ENCODE measurements at regions not wholly inside any gene's neighbourhood (a gene's known extent, or its start where the extent isn't known, plus 50 kb on each side); places are given as distances from the start of the nearest gene placed in this dataset.

DNA sequence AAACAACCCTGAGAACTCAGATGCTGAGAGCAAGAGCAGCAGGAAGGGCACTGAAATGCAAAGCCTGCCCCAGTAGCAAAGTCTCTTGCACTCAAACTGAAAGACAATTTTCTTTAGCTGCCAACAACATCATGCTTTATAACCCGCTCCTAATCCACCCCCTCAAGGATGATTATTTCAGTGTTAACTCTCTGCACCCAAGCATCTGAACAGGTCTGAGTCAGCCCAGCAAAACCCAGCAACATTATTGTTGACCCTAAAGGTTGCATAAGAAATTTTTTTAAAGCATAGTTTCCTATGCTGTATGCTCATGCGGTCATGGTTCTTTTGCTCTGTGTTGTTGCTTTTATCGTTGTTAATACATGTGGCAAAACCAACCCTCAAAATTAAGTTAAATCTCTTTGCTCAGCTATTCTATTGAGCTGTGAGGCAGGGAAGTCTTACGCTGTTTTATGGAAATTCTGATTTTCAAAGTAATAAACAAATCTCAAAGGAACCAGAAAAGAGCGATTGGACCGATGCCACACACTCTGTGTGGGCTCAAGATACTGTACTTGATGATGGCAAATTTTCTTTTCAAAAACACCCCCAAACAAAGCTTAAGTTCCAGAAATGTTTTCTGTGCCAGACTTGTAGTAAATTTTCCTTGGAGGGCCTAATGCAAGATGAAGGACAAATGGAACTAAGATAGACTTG is 440.6 kb upstream of the MPDZ start:
- FAIRE-seq (no peak), DNase-seq (no peak)
- Histone ChIP-seq H3K9me3 (ENCODE audit: control insufficient read depth in 2 of 2, insufficient read depth in 1 of 2, low read depth in 1 of 2, low read length in 1 of 2) (no peaks in the 10 kb centered on the region), H3K4me3 (ENCODE audit: low read depth in 1 of 3, low read length in 3 of 3) (no peak overlapping the region), H3K4me1 (ENCODE audit: control insufficient read depth in 3 of 3, insufficient read depth in 2 of 3, low read depth in 1 of 3, low read length in 2 of 3) (no peaks in the 10 kb centered on the region), H3K36me3 (ENCODE audit: control insufficient read depth in 3 of 3, insufficient read depth in 2 of 3, low read depth in 1 of 3, low read length in 3 of 3) (no peaks in the 10 kb centered on the region), H3K27ac (ENCODE audit: low read depth in 1 of 3, low read length in 2 of 3) (no peak overlapping the region), H3K27me3 (ENCODE audit: control insufficient read depth in 3 of 3, insufficient read depth in 3 of 3, low read length in 3 of 3) (no peaks in the 10 kb centered on the region)
- 69 to 82% (median 74%) methylated on average over 6 of the region's 6 CpGs for WGBS, 3 donors

DNA sequence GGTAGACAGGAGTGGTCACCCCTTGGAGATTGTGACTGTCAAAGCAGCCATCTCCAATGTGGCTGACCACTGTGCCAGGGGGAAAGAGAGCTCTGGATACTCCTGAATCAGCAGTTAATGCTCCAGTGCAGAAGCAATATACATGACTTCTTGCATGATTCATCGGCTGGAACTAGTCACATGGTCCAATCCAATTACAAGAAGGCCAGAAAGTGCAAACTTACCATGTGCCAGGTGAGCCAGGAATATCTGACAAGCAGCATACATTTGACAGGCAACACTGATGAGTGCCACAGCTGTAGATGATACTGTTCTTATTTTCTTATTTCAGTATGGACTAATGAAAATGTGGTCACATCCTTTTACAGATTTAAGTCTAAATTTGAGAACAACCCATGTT is 440.0 kb upstream of the MPDZ start:
- H3K9me3 ChIP-seq (ENCODE audit: control insufficient read depth in 2 of 2, insufficient read depth in 1 of 2, low read depth in 1 of 2, low read length in 1 of 2): no peaks in the 10 kb centered on the region
- H3K36me3 ChIP-seq (ENCODE audit: control insufficient read depth in 3 of 3, insufficient read depth in 2 of 3, low read depth in 1 of 3, low read length in 3 of 3): no peaks in the 10 kb centered on the region
- H3K27ac ChIP-seq (ENCODE audit: low read depth in 1 of 3, low read length in 2 of 3): no peak overlapping the region
- H3K4me1 ChIP-seq (ENCODE audit: control insufficient read depth in 3 of 3, insufficient read depth in 2 of 3, low read depth in 1 of 3, low read length in 2 of 3): no peaks in the 10 kb centered on the region
- no peaks in the 10 kb centered on the region for H3K27me3 ChIP-seq (ENCODE audit: control insufficient read depth in 3 of 3, insufficient read depth in 3 of 3, low read length in 3 of 3)
- WGBS, 3 donors: 33 to 58% (median 42%) methylated on average over 1 of the region's 1 CpG
- DNase-seq: no peak
- no peak overlapping the region for H3K4me3 ChIP-seq (ENCODE audit: low read depth in 1 of 3, low read length in 3 of 3)
- FAIRE-seq: no peak

DNA sequence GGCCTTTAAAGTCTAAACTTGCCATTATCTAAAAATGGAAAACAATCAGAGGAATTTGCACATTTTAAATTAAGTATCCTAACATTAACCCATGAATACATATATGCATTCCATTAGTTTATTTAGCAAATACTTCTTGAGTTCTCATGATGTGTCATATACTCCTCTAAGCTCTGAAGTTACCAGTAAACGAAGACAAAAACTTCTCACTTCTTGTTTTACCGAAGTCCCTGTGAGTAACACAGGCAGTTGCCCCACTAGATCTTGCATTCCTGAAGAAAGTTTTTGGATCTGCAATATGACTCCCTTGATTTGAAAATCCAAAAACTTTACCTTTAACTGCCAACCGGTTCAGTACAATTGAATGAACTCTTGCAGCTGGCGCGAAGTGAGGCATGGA is 439.0 kb upstream of the MPDZ start:
- Histone ChIP-seq H3K27me3 (ENCODE audit: control insufficient read depth in 3 of 3, insufficient read depth in 3 of 3, low read length in 3 of 3) (no peaks in the 10 kb centered on the region), H3K36me3 (ENCODE audit: control insufficient read depth in 3 of 3, insufficient read depth in 2 of 3, low read depth in 1 of 3, low read length in 3 of 3) (no peaks in the 10 kb centered on the region), H3K4me1 (ENCODE audit: control insufficient read depth in 3 of 3, insufficient read depth in 2 of 3, low read depth in 1 of 3, low read length in 2 of 3) (no peaks in the 10 kb centered on the region), H3K9me3 (ENCODE audit: control insufficient read depth in 2 of 2, insufficient read depth in 1 of 2, low read depth in 1 of 2, low read length in 1 of 2) (no peaks in the 10 kb centered on the region), H3K4me3 (ENCODE audit: low read depth in 1 of 3, low read length in 3 of 3) (no peak overlapping the region), H3K27ac (ENCODE audit: low read depth in 1 of 3, low read length in 2 of 3) (no peak overlapping the region)
- no peak for DNase-seq
- 91 to 95% (median 91%) methylated on average over 5 of the region's 5 CpGs for WGBS, 3 donors
- no peak for FAIRE-seq

DNA sequence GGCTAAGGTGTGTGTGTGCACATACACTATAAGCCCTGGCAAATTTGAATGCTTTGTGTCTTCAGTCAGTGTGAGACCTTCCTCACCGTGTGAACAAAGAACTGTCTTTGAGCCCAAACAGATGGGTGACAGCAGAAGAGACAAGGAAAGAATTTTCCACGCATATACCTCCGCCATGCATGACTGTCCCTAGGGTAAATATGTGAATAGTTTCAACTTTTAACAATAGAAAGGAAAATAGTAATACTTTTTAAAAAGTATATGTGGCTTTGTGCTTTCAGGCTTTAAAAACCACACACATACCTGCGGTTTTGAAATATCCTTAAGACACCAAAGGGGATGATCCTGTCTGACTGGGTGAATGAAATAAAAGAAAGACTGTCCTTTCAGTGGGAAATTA is 438.6 kb upstream of the MPDZ start:
- FAIRE-seq: no peak

DNA sequence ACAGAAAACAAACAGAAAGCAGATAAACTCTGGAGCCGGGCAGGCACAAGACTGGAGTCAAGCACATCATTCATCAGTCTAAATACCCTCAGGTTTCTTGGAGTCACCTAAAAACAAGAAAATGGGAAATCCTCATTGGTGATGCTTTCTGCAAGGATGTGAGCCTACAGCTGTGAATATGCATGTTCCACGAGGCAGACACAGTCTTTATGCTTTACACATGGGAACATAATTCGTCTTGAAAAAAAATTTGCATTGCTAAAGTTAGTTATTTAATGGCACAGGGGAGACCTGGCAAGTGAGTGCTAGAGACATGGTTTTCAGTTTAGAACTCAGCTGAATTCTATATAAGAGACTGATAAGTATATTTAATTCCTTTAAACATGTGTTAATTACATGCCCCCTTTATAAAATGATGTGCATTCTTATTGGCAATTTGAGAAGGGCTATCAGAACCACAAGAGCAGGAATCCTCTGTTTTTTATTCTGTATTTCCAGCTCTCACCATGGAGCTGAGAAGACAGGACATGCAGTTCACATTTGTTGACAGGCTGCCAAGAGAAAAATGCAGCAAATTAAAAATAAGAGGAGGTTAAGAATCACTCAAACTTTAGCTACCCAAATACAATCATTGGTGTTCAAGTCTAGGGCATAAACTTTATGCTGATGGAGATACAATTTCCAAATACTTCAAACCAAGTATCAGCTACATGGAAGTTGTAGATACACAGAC is 438.0 kb upstream of the MPDZ start:
- H3K27me3 ChIP-seq (ENCODE audit: control insufficient read depth in 3 of 3, insufficient read depth in 3 of 3, low read length in 3 of 3): no peaks in the 10 kb centered on the region
- no peak overlapping the region for H3K4me3 ChIP-seq (ENCODE audit: low read depth in 1 of 3, low read length in 3 of 3)

More for the DNA sequence above, 438.6 kb upstream of the MPDZ start:
- Histone ChIP-seq H3K27ac (ENCODE audit: low read depth in 1 of 3, low read length in 2 of 3) (no peak overlapping the region), H3K4me3 (ENCODE audit: low read depth in 1 of 3, low read length in 3 of 3) (no peak overlapping the region), H3K27me3 (ENCODE audit: control insufficient read depth in 3 of 3, insufficient read depth in 3 of 3, low read length in 3 of 3) (no peaks in the 10 kb centered on the region), H3K36me3 (ENCODE audit: control insufficient read depth in 3 of 3, insufficient read depth in 2 of 3, low read depth in 1 of 3, low read length in 3 of 3) (no peaks in the 10 kb centered on the region), H3K9me3 (ENCODE audit: control insufficient read depth in 2 of 2, insufficient read depth in 1 of 2, low read depth in 1 of 2, low read length in 1 of 2) (no peaks in the 10 kb centered on the region), H3K4me1 (ENCODE audit: control insufficient read depth in 3 of 3, insufficient read depth in 2 of 3, low read depth in 1 of 3, low read length in 2 of 3) (no peaks in the 10 kb centered on the region)
- no peak for DNase-seq
- WGBS, 3 donors: 66 to 86% (median 72%) methylated on average over 4 of the region's 4 CpGs

DNA sequence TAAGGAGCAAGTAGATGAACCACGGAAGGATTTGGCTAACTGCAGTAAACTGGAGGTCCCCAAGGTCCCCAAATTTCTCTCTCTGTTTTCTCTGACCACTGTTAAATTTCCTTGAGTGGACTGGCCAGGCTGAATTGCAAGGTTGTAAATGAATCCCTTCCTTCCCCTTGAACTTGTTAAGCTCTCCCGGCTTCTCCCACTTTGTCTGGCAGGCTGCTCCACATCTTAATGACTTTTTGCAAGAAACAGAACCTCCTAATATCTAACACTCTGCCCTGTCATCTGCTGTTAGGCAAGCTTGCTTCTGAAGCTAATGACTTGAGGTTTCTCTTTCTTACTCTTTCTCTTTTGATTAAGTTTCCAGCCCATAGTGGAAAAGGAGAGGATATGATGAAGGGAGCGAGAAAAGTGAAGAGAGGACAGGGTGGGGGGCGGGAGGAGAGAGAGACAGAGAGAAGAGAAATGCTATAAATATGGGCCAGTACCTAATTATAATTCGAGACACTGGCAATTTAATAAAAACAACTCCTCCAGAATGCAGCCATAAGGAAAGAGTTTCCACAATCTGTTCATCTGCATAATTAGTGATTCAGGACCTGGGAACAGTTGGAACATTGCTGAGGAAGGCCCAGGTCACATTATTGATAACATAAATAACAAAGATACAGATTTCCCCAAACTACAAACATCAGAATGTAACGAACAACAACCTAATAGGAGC is 437.3 kb upstream of the MPDZ start:
- Histone ChIP-seq H3K4me3 (ENCODE audit: low read depth in 1 of 3, low read length in 3 of 3) (no peak overlapping the region), H3K27ac (ENCODE audit: low read depth in 1 of 3, low read length in 2 of 3) (no peak overlapping the region), H3K4me1 (ENCODE audit: control insufficient read depth in 3 of 3, insufficient read depth in 2 of 3, low read depth in 1 of 3, low read length in 2 of 3) (no peaks in the 10 kb centered on the region), H3K9me3 (ENCODE audit: control insufficient read depth in 2 of 2, insufficient read depth in 1 of 2, low read depth in 1 of 2, low read length in 1 of 2) (no peaks in the 10 kb centered on the region), H3K36me3 (ENCODE audit: control insufficient read depth in 3 of 3, insufficient read depth in 2 of 3, low read depth in 1 of 3, low read length in 3 of 3) (no peaks in the 10 kb centered on the region), H3K27me3 (ENCODE audit: control insufficient read depth in 3 of 3, insufficient read depth in 3 of 3, low read length in 3 of 3) (no peaks in the 10 kb centered on the region)
- no peak for DNase-seq
- FAIRE-seq: no peak
- 49 to 61% (median 56%) methylated on average over 6 of the region's 6 CpGs for WGBS, 3 donors

More for the DNA sequence above, 438.0 kb upstream of the MPDZ start:
- Histone ChIP-seq H3K27ac (ENCODE audit: low read depth in 1 of 3, low read length in 2 of 3) (no peak overlapping the region), H3K4me1 (ENCODE audit: control insufficient read depth in 3 of 3, insufficient read depth in 2 of 3, low read depth in 1 of 3, low read length in 2 of 3) (no peaks in the 10 kb centered on the region), H3K36me3 (ENCODE audit: control insufficient read depth in 3 of 3, insufficient read depth in 2 of 3, low read depth in 1 of 3, low read length in 3 of 3) (no peaks in the 10 kb centered on the region), H3K9me3 (ENCODE audit: control insufficient read depth in 2 of 2, insufficient read depth in 1 of 2, low read depth in 1 of 2, low read length in 1 of 2) (no peaks in the 10 kb centered on the region)
- DNase-seq: no peak
- WGBS, 3 donors: 44 to 47% (median 45%) methylated on average over 3 of the region's 3 CpGs
- FAIRE-seq: no peak

DNA sequence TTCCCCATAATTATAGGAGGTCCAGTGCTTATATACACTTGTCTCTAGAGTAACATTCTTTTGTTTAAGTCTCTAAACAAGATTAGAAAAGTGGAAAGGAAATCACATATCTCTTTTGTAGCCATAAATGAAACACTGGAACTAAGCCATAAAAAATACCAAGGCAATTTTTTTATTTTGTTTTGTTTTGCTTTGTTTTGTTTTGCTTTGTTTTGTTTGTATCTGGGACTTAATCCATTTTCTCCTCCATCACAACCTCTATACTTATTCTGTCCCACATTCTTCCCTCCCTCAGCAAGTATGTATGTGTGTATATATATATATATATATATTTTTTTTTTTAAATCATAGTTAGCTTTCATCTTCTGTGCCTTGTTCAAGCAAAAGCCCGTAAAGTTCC is 436.6 kb upstream of the MPDZ start:
- Histone ChIP-seq H3K27ac (ENCODE audit: low read depth in 1 of 3, low read length in 2 of 3) (no peak overlapping the region), H3K9me3 (ENCODE audit: control insufficient read depth in 2 of 2, insufficient read depth in 1 of 2, low read depth in 1 of 2, low read length in 1 of 2) (no peaks in the 10 kb centered on the region), H3K27me3 (ENCODE audit: control insufficient read depth in 3 of 3, insufficient read depth in 3 of 3, low read length in 3 of 3) (no peaks in the 10 kb centered on the region), H3K4me1 (ENCODE audit: control insufficient read depth in 3 of 3, insufficient read depth in 2 of 3, low read depth in 1 of 3, low read length in 2 of 3) (no peaks in the 10 kb centered on the region), H3K4me3 (ENCODE audit: low read depth in 1 of 3, low read length in 3 of 3) (no peak overlapping the region), H3K36me3 (ENCODE audit: control insufficient read depth in 3 of 3, insufficient read depth in 2 of 3, low read depth in 1 of 3, low read length in 3 of 3) (no peaks in the 10 kb centered on the region)
- WGBS, 3 donors: 48 to 78% (median 62%) methylated on average over 1 of the region's 1 CpG
- no peak for FAIRE-seq
- DNase-seq: no peak

DNA sequence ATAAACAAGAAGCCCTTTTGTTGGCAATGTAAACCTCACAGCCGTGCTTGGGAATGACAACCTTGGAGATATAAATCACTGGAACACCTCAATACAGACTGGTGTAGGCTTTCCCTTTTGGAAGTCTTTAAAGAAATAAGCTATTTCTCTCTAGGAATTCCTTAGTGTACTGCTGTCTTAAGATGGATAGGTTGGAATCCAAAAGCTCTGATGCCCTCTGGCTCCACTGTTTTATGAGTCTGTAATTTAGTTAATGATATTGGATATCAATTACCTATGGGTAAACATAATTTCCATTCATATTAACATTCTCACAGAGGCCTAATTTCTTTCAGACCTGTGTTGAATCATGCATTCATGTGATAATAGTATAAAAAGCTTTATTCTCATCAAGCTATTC is 435.9 kb upstream of the MPDZ start:
- Histone ChIP-seq H3K36me3 (ENCODE audit: control insufficient read depth in 3 of 3, insufficient read depth in 2 of 3, low read depth in 1 of 3, low read length in 3 of 3) (no peaks in the 10 kb centered on the region), H3K27me3 (ENCODE audit: control insufficient read depth in 3 of 3, insufficient read depth in 3 of 3, low read length in 3 of 3) (no peaks in the 10 kb centered on the region), H3K4me3 (ENCODE audit: low read depth in 1 of 3, low read length in 3 of 3) (no peak overlapping the region), H3K27ac (ENCODE audit: low read depth in 1 of 3, low read length in 2 of 3) (no peak overlapping the region), H3K4me1 (ENCODE audit: control insufficient read depth in 3 of 3, insufficient read depth in 2 of 3, low read depth in 1 of 3, low read length in 2 of 3) (no peaks in the 10 kb centered on the region), H3K9me3 (ENCODE audit: control insufficient read depth in 2 of 2, insufficient read depth in 1 of 2, low read depth in 1 of 2, low read length in 1 of 2) (no peaks in the 10 kb centered on the region)
- 66 to 81% (median 67%) methylated on average over 1 of the region's 1 CpG for WGBS, 3 donors
- DNase-seq: no peak
- no peak for FAIRE-seq
